ENCODE measurements at regions not wholly inside any gene's neighbourhood (a gene's known extent, or its start where the extent isn't known, plus 50 kb on each side); places are given as distances from the start of the nearest gene placed in this dataset.

GRCh38 chr5:153357493-153358112, 132.9 kb upstream of the GRIA1 start:
- DNase-seq (no peak), ATAC-seq (no peak)
- H3K36me3 ChIP-seq (ENCODE audit: low read depth, low read length) = no peaks in the 10 kb centered on the region
- H3K27me3 ChIP-seq (ENCODE audit: low read length) = peaks cover 14% of the 10 kb centered on the region
- CTCF ChIA-PET = no interaction called here
- no peaks in the 10 kb centered on the region for H3K9me2 ChIP-seq (replicated peaks; ENCODE audit: low read length)
- H3K9me3 ChIP-seq (ENCODE audit: low read length) = no peaks in the 10 kb centered on the region
- no TSS peak for BruUV-seq (replicated peaks)
- H2AFZ ChIP-seq (ENCODE audit: low read length) = no peak overlapping the region
- H3K4me1 ChIP-seq (ENCODE audit: insufficient read depth, low read length) = no peaks in the 10 kb centered on the region
- intact Hi-C loops (cut with micrococcal nuclease) = no loop called here
- TF ChIP-seq CTCF (conservative IDR thresholded peaks at IDR 0.05; ENCODE audit: low read depth, low read length) (no peak), EZH2 (IDR thresholded peaks at IDR 0.05; ENCODE audit: low read length, unreplicated experiment) (no peak), EZH2phosphoT487 (IDR thresholded peaks at IDR 0.05; ENCODE audit: borderline replicate concordance, low read length) (no peak)
- H3F3A ChIP-seq (ENCODE audit: low read length, unreplicated experiment) = no peaks in the 10 kb centered on the region
- H3K4me2 ChIP-seq (ENCODE audit: low read length) = no peak overlapping the region
- POLR2A ChIA-PET (ENCODE audit: unreplicated experiment) = no interaction called here
- no peaks in the 10 kb centered on the region for H4K20me1 ChIP-seq (ENCODE audit: low read length)
- no peaks in the 10 kb centered on the region for H3K79me2 ChIP-seq (ENCODE audit: low read length)
- no peak overlapping the region for H3K4me3 ChIP-seq (ENCODE audit: low read length)
- no peak overlapping the region for H3K9ac ChIP-seq (ENCODE audit: low read length)
- H3K27ac ChIP-seq (ENCODE audit: low read length) = no peak overlapping the region

- TF ChIP-seq EZH2 (IDR thresholded peaks at IDR 0.05; ENCODE audit: low read length, unreplicated experiment) (no peak), EZH2phosphoT487 (IDR thresholded peaks at IDR 0.05; ENCODE audit: borderline replicate concordance, low read length) (no peak), CTCF (conservative IDR thresholded peaks at IDR 0.05; ENCODE audit: low read depth, low read length) (no peak)
- CTCF ChIA-PET = no interaction called here
- Histone ChIP-seq H3F3A (ENCODE audit: low read length, unreplicated experiment) (no peaks in the 10 kb centered on the region), H2AFZ (ENCODE audit: low read length) (no peak overlapping the region), H3K36me3 (ENCODE audit: low read depth, low read length) (no peaks in the 10 kb centered on the region), H3K4me2 (ENCODE audit: low read length) (no peak overlapping the region), H3K9me3 (ENCODE audit: low read length) (no peaks in the 10 kb centered on the region), H3K9ac (ENCODE audit: low read length) (no peak overlapping the region), H4K20me1 (ENCODE audit: low read length) (no peaks in the 10 kb centered on the region), H3K27me3 (ENCODE audit: low read length) (peaks cover 8% of the 10 kb centered on the region; the same call in 1 of the 2 replicates), H3K79me2 (ENCODE audit: low read length) (no peaks in the 10 kb centered on the region), H3K27ac (ENCODE audit: low read length) (no peak overlapping the region), H3K4me3 (ENCODE audit: low read length) (no peak overlapping the region), H3K9me2 (replicated peaks; ENCODE audit: low read length) (no peaks in the 10 kb centered on the region), H3K4me1 (ENCODE audit: insufficient read depth, low read length) (no peaks in the 10 kb centered on the region)
- POLR2A ChIA-PET (ENCODE audit: unreplicated experiment) = no interaction called here
- ATAC-seq (no peak), DNase-seq (no peak)
- BruUV-seq (replicated peaks) = no TSS peak
- intact Hi-C loops (cut with micrococcal nuclease) = no loop called here
Observed at GRCh38 chr5:153358315-153358976, 132.0 kb upstream of the GRIA1 start.

GRCh38 chr5:153360860-153361259, 129.6 kb upstream of the GRIA1 start:
- ChIA-PET POLR2A (ENCODE audit: unreplicated experiment) (no interaction called here), CTCF (no interaction called here)
- no peaks in the 10 kb centered on the region for H3K79me2 ChIP-seq (ENCODE audit: low read length)
- H2AFZ ChIP-seq (ENCODE audit: low read length) = no peak overlapping the region
- no peak overlapping the region for H3K9ac ChIP-seq (ENCODE audit: low read length)
- no peak for ATAC-seq
- H3K4me2 ChIP-seq (ENCODE audit: low read length) = no peak overlapping the region
- intact Hi-C loops (cut with micrococcal nuclease) = no loop called here
- BruUV-seq (replicated peaks) = no TSS peak
- H3K4me1 ChIP-seq (ENCODE audit: insufficient read depth, low read length) = no peaks in the 10 kb centered on the region
- H3K9me3 ChIP-seq (ENCODE audit: low read length) = no peaks in the 10 kb centered on the region
- no peak for TF ChIP-seq EZH2phosphoT487 (IDR thresholded peaks at IDR 0.05; ENCODE audit: borderline replicate concordance, low read length)
- TF ChIP-seq EZH2 (IDR thresholded peaks at IDR 0.05; ENCODE audit: low read length, unreplicated experiment) = no peak
- no peak for TF ChIP-seq CTCF (conservative IDR thresholded peaks at IDR 0.05; ENCODE audit: low read depth, low read length)
- no peaks in the 10 kb centered on the region for H3K9me2 ChIP-seq (replicated peaks; ENCODE audit: low read length)
- H3K36me3 ChIP-seq (ENCODE audit: low read depth, low read length) = no peaks in the 10 kb centered on the region
- no peak overlapping the region for H3K27ac ChIP-seq (ENCODE audit: low read length)
- H4K20me1 ChIP-seq (ENCODE audit: low read length) = no peaks in the 10 kb centered on the region
- no peaks in the 10 kb centered on the region for H3F3A ChIP-seq (ENCODE audit: low read length, unreplicated experiment)
- H3K27me3 ChIP-seq (ENCODE audit: low read length) = no peaks in the 10 kb centered on the region
- DNase-seq = no peak
- H3K4me3 ChIP-seq (ENCODE audit: low read length) = no peak overlapping the region
